HEK293T (cell line): ENCODE measurements at regions not wholly inside any gene's neighbourhood (a gene's known extent, or its start where the extent isn't known, plus 50 kb on each side); places are given as distances from the start of the nearest gene placed in this dataset.

Experiments used
- ARNT ChIP-seq: fragments of 450-650 bp; IDR thresholded peaks from 2 replicates; pipeline ENCODE4 v1.6.1; 2017; ENCODE audit warnings: mild to moderate bottlenecking
- BHLHE40 ChIP-seq: fragments of 450-650 bp; IDR thresholded peaks from 2 replicates; pipeline ENCODE4 v1.6.1; 2016; ENCODE audit warnings: mild to moderate bottlenecking, moderate library complexity, borderline replicate concordance
- ELF4 ChIP-seq: fragments of 450-650 bp; IDR thresholded peaks from 2 replicates; pipeline ENCODE4 v1.6.1; 2017; ENCODE audit warnings: antibody characterized with exemption
- FOXA1 ChIP-seq: fragments of 450-650 bp; IDR thresholded peaks from 2 replicates; pipeline ENCODE4 v1.6.1; 2016; ENCODE audit warnings: mild to moderate bottlenecking
- FOXK2 ChIP-seq: fragments of 450-650 bp; IDR thresholded peaks from 2 replicates; pipeline ENCODE4 v1.6.1; 2016; ENCODE audit warnings: mild to moderate bottlenecking
- HDGF ChIP-seq: fragments of 450-650 bp; IDR thresholded peaks from 2 replicates; pipeline ENCODE4 v1.6.1; 2017; ENCODE audit warnings: antibody characterized with exemption, borderline replicate concordance
- PKNOX1 ChIP-seq: fragments of 450-650 bp; IDR thresholded peaks from 2 replicates; pipeline ENCODE4 v1.6.1; 2016
- SUZ12 ChIP-seq: fragments of 450-650 bp; IDR thresholded peaks from 2 replicates; pipeline ENCODE4 v1.6.1; 2016; ENCODE audit warnings: mild to moderate bottlenecking
- TARDBP ChIP-seq: fragments of 450-650 bp; IDR thresholded peaks from 2 replicates; pipeline ENCODE4 v1.6.1; 2016

DNA sequence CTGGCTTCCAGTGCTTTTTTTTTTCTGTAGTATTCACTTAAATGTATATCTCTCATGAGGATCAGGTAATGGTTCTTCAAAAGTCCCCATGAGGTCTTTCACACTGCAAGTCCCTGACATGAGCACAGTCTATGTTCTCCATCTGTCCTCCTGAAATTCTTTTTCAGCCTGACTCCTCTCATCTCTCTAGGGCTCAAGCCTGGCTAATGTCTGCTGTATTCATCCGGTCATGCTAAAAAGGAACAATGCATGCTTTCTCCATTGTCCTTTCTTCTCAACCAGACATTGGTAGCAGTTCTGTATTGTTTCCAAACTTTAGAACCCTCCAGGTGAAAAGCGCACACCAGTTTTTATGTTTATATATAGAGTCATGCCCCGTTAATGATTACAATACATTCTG is 368.3 kb upstream of the OLFM3 start:
- TF ChIP-seq ELF4 (no peak), BHLHE40 (no peak), FOXA1 (no peak), TARDBP (no peak), SUZ12 (no peak), FOXK2 (no peak), HDGF (no peak), PKNOX1 (no peak), ARNT (no peak)
